DOHH2 (cell line): ENCODE measurements at regions not wholly inside any gene's neighbourhood (a gene's known extent, or its start where the extent isn't known, plus 50 kb on each side); places are given as distances from the start of the nearest gene placed in this dataset.

ENCODE experiments used
- H3F3A ChIP-seq: fragments of 200-600 bp; sonication (generic), shearing (Covaris generic); 2 replicates; pipeline ENCODE4 v1.6.0; 2016; ENCODE audit warnings: antibody characterized with exemption, mild to moderate bottlenecking; ENCODE audit not compliant: control insufficient read depth, insufficient read depth
- H3K27ac ChIP-seq: fragments of 200-600 bp; sonication (generic); 2 replicates; pipeline ENCODE4 v1.5.1; 2014; ENCODE audit warnings: low read depth, mild to moderate bottlenecking, low read length, moderate library complexity
- H3K27me3 ChIP-seq: fragments of 200-600 bp; sonication (generic); 2 replicates; pipeline ENCODE4 v1.6.1; 2014; ENCODE audit warnings: mild to moderate bottlenecking, low read length, mixed read lengths; ENCODE audit not compliant: control insufficient read depth
- H3K36me3 ChIP-seq: fragments of 200-600 bp; sonication (generic); 2 replicates; pipeline ENCODE4 v1.6.1; 2014; ENCODE audit warnings: mild to moderate bottlenecking, low read length, moderate library complexity, mixed read lengths; ENCODE audit not compliant: control insufficient read depth
- H3K4me1 ChIP-seq: fragments of 200-600 bp; sonication (generic); 2 replicates; pipeline ENCODE4 v1.6.1; 2014; ENCODE audit warnings: mild to moderate bottlenecking, low read length, mixed read lengths; ENCODE audit not compliant: control insufficient read depth
- H3K4me2 ChIP-seq: fragments of 200-600 bp; sonication (generic); 2 replicates; pipeline ENCODE4 v1.6.0; 2014; ENCODE audit warnings: mild to moderate bottlenecking, low read length, moderate library complexity
- H3K4me3 ChIP-seq: fragments of 200-600 bp; sonication (generic); 2 replicates; pipeline ENCODE4 v1.5.1; 2014; ENCODE audit warnings: mild to moderate bottlenecking, low read length, mixed read lengths
- H3K79me2 ChIP-seq: fragments of 200-600 bp; sonication (generic); 2 replicates; pipeline ENCODE4 v1.6.1; 2014; ENCODE audit warnings: mild to moderate bottlenecking, low read length, mixed read lengths; ENCODE audit not compliant: control insufficient read depth
- H3K9me2 ChIP-seq: fragments of 200-600 bp; sonication (generic); replicated peaks from 2 replicates; pipeline ENCODE4 v1.6.1; 2014; ENCODE audit warnings: mild to moderate bottlenecking, low read length, mixed read lengths; ENCODE audit not compliant: control insufficient read depth
- H3K9me3 ChIP-seq: fragments of 200-600 bp; sonication (generic); 2 replicates; pipeline ENCODE4 v1.6.1; 2014; ENCODE audit warnings: antibody characterized with exemption, low read length, mixed read lengths; ENCODE audit not compliant: control insufficient read depth, insufficient read depth
- H4K20me1 ChIP-seq: fragments of 200-600 bp; sonication (generic); 2 replicates; pipeline ENCODE4 v1.6.0; 2014; ENCODE audit warnings: low read depth, mild to moderate bottlenecking, antibody characterized with exemption, low read length, moderate library complexity; ENCODE audit not compliant: control insufficient read depth, insufficient read depth
- CTCF ChIP-seq: fragments of 200-600 bp; sonication (generic); IDR thresholded peaks from one replicate; pipeline ENCODE4 v1.5.1; 2014; ENCODE audit warnings: antibody characterized with exemption, mild to moderate bottlenecking, low read depth, low read length; ENCODE audit not compliant: poor library complexity, severe bottlenecking
- EZH2phosphoT487 ChIP-seq: fragments of 200-600 bp; sonication (generic); IDR thresholded peaks from 2 replicates; pipeline ENCODE4 v1.6.1; 2017; ENCODE audit warnings: borderline replicate concordance, mild to moderate bottlenecking, antibody characterized with exemption, low read length, moderate library complexity, mixed read lengths

DNA sequence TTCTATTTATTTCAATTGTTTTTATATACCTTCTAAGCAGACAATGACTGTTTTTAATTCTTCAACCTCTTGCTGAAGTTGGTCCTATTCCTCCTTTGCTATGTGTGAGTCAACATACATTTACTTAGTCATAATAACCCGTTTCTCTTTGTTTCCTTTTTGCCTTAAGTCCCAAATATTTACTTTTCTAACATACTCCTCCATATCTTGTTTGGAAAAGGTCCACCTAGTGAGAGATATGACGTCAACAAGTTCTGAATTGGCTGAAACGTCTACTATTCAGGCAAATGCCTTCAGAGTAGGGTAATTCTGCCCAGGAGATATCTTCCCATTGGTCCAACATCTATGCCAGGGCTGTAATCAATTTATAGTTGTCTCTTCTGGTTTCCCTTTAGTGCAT lies 179.3 kb upstream of the GEMIN8 start:
- Histone ChIP-seq H3K4me3 (no peak overlapping the region), H3K27ac (no peak overlapping the region), H3K9me3 (no peaks in the 10 kb centered on the region), H3K4me1 (no peaks in the 10 kb centered on the region), H3K9me2 (no peaks in the 10 kb centered on the region), H4K20me1 (no peaks in the 10 kb centered on the region), H3K4me2 (no peak overlapping the region), H3K36me3 (no peaks in the 10 kb centered on the region), H3K79me2 (no peaks in the 10 kb centered on the region), H3F3A (no peaks in the 10 kb centered on the region), H3K27me3 (no peaks in the 10 kb centered on the region)
- no peak for TF ChIP-seq CTCF
- TF ChIP-seq EZH2phosphoT487, result no peak

DNA sequence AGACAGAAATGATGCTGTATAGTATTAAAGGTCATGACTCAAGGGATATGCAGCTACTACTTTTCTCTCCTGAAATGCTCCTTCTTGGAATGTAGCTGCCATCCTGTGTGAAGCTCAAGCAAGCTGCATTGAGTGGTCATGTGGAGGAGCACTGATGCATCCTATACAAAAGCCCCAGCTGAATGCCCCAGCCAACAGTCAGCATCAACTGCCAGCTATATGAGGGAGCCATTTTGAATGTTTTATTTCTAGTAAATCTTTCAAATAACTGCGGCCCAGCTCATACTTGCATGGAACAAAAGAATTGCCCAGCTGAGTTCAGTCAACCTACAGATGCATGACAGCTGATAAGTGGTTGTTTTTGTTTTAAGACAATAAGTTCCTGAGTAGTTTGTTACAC lies 165.0 kb upstream of the GEMIN8 start:
- TF ChIP-seq EZH2phosphoT487 (no peak), CTCF (no peak)
- H3K4me3 ChIP-seq, result no peak overlapping the region

GRCh38 chrX:14193547-14193946 lies 163.9 kb upstream of the GEMIN8 start:
- H3K4me2 ChIP-seq, result no peak overlapping the region
- TF ChIP-seq CTCF (no peak), EZH2phosphoT487 (no peak)
- H3K9me3 ChIP-seq, result no peaks in the 10 kb centered on the region

More for the DNA sequence above, 165.0 kb upstream of the GEMIN8 start:
- no peaks in the 10 kb centered on the region for H3K79me2 ChIP-seq
- no peaks in the 10 kb centered on the region for H3F3A ChIP-seq
- no peak overlapping the region for H3K4me2 ChIP-seq
- H3K9me3 ChIP-seq, result no peaks in the 10 kb centered on the region
- H3K27me3 ChIP-seq, result no peaks in the 10 kb centered on the region
- H4K20me1 ChIP-seq, result no peaks in the 10 kb centered on the region
- no peaks in the 10 kb centered on the region for H3K36me3 ChIP-seq
- H3K4me1 ChIP-seq, result no peaks in the 10 kb centered on the region
- H3K9me2 ChIP-seq, result no peaks in the 10 kb centered on the region
- H3K27ac ChIP-seq, result no peak overlapping the region

DNA sequence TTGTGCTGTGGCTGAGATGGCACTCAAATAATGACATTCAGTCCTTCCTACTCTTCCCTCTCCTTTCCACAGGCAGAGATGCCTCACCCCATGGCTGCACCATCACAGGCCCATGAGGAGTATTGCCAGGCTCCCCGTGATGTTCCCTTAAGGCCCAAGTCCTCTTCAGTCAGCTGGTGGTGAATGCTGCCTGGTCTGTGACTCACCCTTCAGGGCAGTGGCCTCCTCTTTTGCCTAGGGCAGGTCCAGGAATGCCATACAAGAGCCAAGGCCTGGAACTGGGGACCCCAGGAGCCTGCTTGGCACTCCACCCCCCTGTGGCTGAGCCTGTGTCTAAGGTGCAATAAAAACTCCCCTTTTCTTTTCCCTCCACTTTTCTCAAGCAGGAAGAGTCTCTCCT lies 144.2 kb upstream of the GEMIN8 start:
- Histone ChIP-seq H3K4me1 (no peaks in the 10 kb centered on the region), H3K9me3 (no peaks in the 10 kb centered on the region), H3K4me2 (no peak overlapping the region), H3F3A (no peaks in the 10 kb centered on the region), H3K27ac (no peak overlapping the region), H3K36me3 (no peaks in the 10 kb centered on the region), H3K9me2 (no peaks in the 10 kb centered on the region), H4K20me1 (no peaks in the 10 kb centered on the region), H3K4me3 (no peak overlapping the region), H3K27me3 (no peaks in the 10 kb centered on the region), H3K79me2 (no peaks in the 10 kb centered on the region)
- no peak for TF ChIP-seq EZH2phosphoT487
- no peak for TF ChIP-seq CTCF

More at GRCh38 chrX:14193547-14193946, 163.9 kb upstream of the GEMIN8 start:
- H3K4me3 ChIP-seq, result no peak overlapping the region
- no peaks in the 10 kb centered on the region for H3K4me1 ChIP-seq
- H3K36me3 ChIP-seq, result no peaks in the 10 kb centered on the region
- no peaks in the 10 kb centered on the region for H3K9me2 ChIP-seq
- H3K79me2 ChIP-seq, result no peaks in the 10 kb centered on the region
- no peaks in the 10 kb centered on the region for H3K27me3 ChIP-seq
- no peaks in the 10 kb centered on the region for H4K20me1 ChIP-seq
- H3K27ac ChIP-seq, result no peak overlapping the region
- H3F3A ChIP-seq, result no peaks in the 10 kb centered on the region
